GM12872 (cell line): ENCODE measurements at regions not wholly inside any gene's neighbourhood (a gene's known extent, or its start where the extent isn't known, plus 50 kb on each side); places are given as distances from the start of the nearest gene placed in this dataset.

Experiments
- CTCF ChIP-seq: IDR thresholded peaks from 3 replicates; pipeline ENCODE4 v1.5.1; 2011; ENCODE audit warnings: low read depth, mild to moderate bottlenecking, low read length, moderate library complexity; ENCODE audit not compliant: insufficient read depth

GRCh38 chr5:166957782-166958181 is 1333.7 kb upstream of the WWC1 start:
- no peak for TF ChIP-seq CTCF

DNA sequence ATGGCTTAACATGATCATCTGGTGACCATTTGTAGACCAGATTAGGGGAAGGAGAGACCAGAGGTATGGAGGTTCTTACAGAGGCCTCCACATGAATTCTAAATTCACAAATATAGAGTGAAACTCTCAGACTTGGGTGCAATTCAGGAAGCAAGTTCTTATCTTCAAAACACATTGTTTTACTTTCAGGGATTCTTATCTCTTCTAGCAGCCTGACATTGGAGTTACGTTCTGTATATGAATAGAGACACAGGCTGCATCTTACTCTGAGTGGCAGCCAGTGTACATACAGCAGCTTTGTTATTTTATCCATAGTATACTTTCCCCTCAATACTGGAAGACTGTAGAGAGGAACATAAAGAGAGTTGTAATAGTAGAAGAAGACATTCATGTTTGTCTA is 1331.7 kb upstream of the WWC1 start:
- TF ChIP-seq CTCF: no peak

- no peak for TF ChIP-seq CTCF
These were observed 1330.4 kb upstream of the WWC1 start for GRCh38 chr5:166961028-166961427.

DNA sequence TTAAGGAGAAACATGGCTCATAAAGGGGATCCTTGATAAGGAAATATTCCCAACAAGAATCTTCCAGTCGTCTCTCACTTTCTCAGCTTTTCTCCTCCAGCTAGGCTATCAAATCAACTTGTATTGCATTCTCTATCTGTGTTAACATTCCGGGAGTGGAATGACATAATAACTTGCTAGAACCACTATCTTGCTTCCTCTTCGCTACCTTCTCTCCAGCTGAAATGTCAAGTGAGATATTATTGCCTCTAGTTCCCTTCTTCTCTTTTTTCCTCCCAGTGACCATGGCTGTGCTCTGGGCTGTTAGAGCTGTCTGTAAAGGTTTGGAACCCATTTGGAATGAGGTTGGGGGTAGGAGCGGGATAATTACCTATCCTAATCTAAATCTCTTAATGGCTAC is 1329.5 kb upstream of the WWC1 start:
- TF ChIP-seq CTCF: no peak

- TF ChIP-seq CTCF: no peak
These were observed 1329.0 kb upstream of the WWC1 start for GRCh38 chr5:166962461-166962860.

DNA sequence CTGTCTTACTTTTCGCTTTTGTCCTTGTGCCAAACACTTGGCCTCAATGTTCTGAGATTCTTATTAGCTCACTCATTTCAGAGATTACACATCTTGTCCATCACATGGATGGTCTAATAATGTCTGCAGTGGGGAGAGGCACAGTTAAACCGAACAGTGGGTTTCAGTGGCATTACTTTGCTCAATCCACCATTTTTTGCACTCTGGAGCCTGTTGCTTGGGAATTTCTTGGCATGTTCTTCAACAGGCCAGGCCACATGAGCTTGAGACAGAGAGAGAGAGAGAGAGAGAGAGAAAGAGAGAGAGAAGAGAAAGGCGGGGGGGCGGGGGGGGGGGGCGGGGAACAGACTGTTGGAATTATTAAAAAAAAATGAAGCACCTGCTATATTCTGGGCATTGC is 1327.8 kb upstream of the WWC1 start:
- no peak for TF ChIP-seq CTCF

DNA sequence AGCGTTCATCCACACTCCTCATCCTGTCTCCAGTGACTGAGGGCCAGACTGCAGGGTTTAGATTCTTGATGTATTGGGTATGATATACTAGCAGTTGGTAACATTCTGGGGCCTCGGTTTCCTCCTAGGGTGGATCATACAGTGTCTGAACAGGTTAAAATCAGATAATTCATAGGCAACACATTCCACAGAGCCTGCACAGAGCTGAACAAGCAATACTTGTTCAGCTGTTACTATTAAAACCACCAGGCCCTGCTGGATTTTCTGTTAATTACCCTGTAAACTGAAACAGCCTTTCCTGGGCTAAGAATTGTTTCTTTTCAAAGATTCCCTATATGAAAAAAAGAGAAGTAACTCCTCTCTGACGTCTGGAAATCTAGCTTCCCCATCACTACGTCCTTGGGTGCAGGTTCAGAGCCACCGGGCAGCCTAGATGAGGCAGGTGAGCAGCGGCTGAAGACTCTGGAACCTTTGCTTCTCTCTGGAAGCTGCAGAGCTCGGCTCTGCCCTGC is 1313.5 kb upstream of the WWC1 start:
- TF ChIP-seq CTCF: no peak

GRCh38 chr5:166979307-166979895 is 1312.0 kb upstream of the WWC1 start:
- no peak for TF ChIP-seq CTCF
